ENCODE measurements at regions not wholly inside any gene's neighbourhood (a gene's known extent, or its start where the extent isn't known, plus 50 kb on each side); places are given as distances from the start of the nearest gene placed in this dataset.

- H3K4me1 Mint-ChIP-seq (ENCODE audit: low read depth), result no peaks in the 10 kb centered on the region
- H3K4me3 Mint-ChIP-seq, result no peak overlapping the region
- peaks cover 8% of the 10 kb centered on the region for H3K9me3 Mint-ChIP-seq
- H3K27me3 ChIP-seq (ENCODE audit: control insufficient read depth in 1 of 2, insufficient read depth in 2 of 2, low read length in 2 of 2), result no peaks in the 10 kb centered on the region
- intact Hi-C loops (cut with DNase I, micrococcal nuclease), result no loop called here
- H3K27me3 Mint-ChIP-seq, result no peaks in the 10 kb centered on the region
- ATAC-seq (ENCODE audit: poor library complexity) (no peak), DNase-seq (no peak)
- no peaks in the 10 kb centered on the region for H3K4me1 ChIP-seq (ENCODE audit: insufficient read depth, low read length)
- H3K27ac Mint-ChIP-seq, result no peak overlapping the region
- H3K4me3 ChIP-seq (ENCODE audit: low read length), result no peak overlapping the region
- ChIA-PET POLR2A (no interaction called here), CTCF (no interaction called here)
- TF ChIP-seq, protein P1, sequence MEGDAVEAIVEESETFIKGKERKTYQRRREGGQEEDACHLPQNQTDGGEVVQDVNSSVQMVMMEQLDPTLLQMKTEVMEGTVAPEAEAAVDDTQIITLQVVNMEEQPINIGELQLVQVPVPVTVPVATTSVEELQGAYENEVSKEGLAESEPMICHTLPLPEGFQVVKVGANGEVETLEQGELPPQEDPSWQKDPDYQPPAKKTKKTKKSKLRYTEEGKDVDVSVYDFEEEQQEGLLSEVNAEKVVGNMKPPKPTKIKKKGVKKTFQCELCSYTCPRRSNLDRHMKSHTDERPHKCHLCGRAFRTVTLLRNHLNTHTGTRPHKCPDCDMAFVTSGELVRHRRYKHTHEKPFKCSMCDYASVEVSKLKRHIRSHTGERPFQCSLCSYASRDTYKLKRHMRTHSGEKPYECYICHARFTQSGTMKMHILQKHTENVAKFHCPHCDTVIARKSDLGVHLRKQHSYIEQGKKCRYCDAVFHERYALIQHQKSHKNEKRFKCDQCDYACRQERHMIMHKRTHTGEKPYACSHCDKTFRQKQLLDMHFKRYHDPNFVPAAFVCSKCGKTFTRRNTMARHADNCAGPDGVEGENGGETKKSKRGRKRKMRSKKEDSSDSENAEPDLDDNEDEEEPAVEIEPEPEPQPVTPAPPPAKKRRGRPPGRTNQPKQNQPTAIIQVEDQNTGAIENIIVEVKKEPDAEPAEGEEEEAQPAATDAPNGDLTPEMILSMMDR (IDR thresholded peaks at IDR 0.05), result no peak
- peaks cover 0 to 10% of the 10 kb centered on the region in 2 experiments for H3K9me3 ChIP-seq (ENCODE audit: control insufficient read depth in 1 of 2, insufficient read depth in 1 of 2, low read length in 2 of 2)
- H3K36me3 Mint-ChIP-seq (ENCODE audit: low read depth), result no peaks in the 10 kb centered on the region
- no peak overlapping the region for H3K27ac ChIP-seq (ENCODE audit: low read depth in 1 of 2, low read length in 2 of 2)
- H3K36me3 ChIP-seq (ENCODE audit: insufficient read depth, low read length), result no peaks in the 10 kb centered on the region
These were observed 774.9 kb upstream of the CDH10 start for GRCh38 chr5:25419684-25420083.

DNA sequence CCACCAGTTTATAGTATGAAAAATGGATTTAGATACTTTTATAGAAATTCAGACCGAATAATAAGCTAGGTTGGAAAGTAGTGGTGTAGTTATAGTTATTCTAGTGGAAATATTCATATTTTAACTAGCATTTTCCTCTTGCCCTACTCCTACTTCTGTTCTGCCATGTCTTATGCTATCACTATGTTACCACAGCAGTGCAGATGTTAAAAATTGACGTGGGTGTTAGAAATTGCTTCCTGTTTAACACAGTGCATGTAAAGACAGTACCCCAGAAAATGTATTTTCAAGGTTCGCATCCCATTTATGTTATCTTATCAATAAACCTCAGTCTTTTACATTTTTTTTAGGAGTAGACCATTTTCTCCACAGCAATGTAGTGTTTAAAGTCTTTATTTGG, 774.2 kb upstream of the CDH10 start:
- POLR2A ChIA-PET, result no interaction called here
- DNase-seq, result no peak
- TF ChIP-seq, protein P1 (IDR thresholded peaks at IDR 0.05), result no peak
- Mint-ChIP-seq H3K4me1 (ENCODE audit: low read depth) (no peaks in the 10 kb centered on the region), H3K27ac (no peak overlapping the region), H3K9me3 (peaks cover 8% of the 10 kb centered on the region), H3K36me3 (ENCODE audit: low read depth) (no peaks in the 10 kb centered on the region), H3K4me3 (no peak overlapping the region), H3K27me3 (no peaks in the 10 kb centered on the region)
- Histone ChIP-seq H3K27me3 (ENCODE audit: control insufficient read depth in 1 of 2, insufficient read depth in 2 of 2, low read length in 2 of 2) (no peaks in the 10 kb centered on the region), H3K36me3 (ENCODE audit: insufficient read depth, low read length) (no peaks in the 10 kb centered on the region), H3K4me1 (ENCODE audit: insufficient read depth, low read length) (no peaks in the 10 kb centered on the region), H3K4me3 (ENCODE audit: low read length) (no peak overlapping the region), H3K27ac (ENCODE audit: low read depth in 1 of 2, low read length in 2 of 2) (no peak overlapping the region), H3K9me3 (ENCODE audit: control insufficient read depth in 1 of 2, insufficient read depth in 1 of 2, low read length in 2 of 2) (peaks cover 0 to 10% of the 10 kb centered on the region in 2 experiments)
- no peak for ATAC-seq (ENCODE audit: poor library complexity)
- CTCF ChIA-PET, result no interaction called here
- intact Hi-C loops (cut with DNase I, micrococcal nuclease), result no loop called here

GRCh38 chr5:25418319-25418859, 773.6 kb upstream of the CDH10 start:
- TF ChIP-seq, protein P1 (IDR thresholded peaks at IDR 0.05), result no peak
- no peak overlapping the region for H3K4me3 ChIP-seq (ENCODE audit: low read length)
- intact Hi-C loops (cut with DNase I, micrococcal nuclease), result no loop called here
- no peak overlapping the region for H3K4me3 Mint-ChIP-seq
- no peak overlapping the region for H3K27ac ChIP-seq (ENCODE audit: low read depth in 1 of 2, low read length in 2 of 2)
- no peaks in the 10 kb centered on the region for H3K36me3 ChIP-seq (ENCODE audit: insufficient read depth, low read length)
- peaks cover 0 to 13% of the 10 kb centered on the region in 2 experiments for H3K9me3 ChIP-seq (ENCODE audit: control insufficient read depth in 1 of 2, insufficient read depth in 1 of 2, low read length in 2 of 2)
- no peaks in the 10 kb centered on the region for H3K27me3 Mint-ChIP-seq
- no peaks in the 10 kb centered on the region for H3K27me3 ChIP-seq (ENCODE audit: control insufficient read depth in 1 of 2, insufficient read depth in 2 of 2, low read length in 2 of 2)
- no peaks in the 10 kb centered on the region for H3K36me3 Mint-ChIP-seq (ENCODE audit: low read depth)
- H3K4me1 Mint-ChIP-seq (ENCODE audit: low read depth), result no peaks in the 10 kb centered on the region
- ChIA-PET CTCF (no interaction called here), POLR2A (no interaction called here)
- H3K9me3 Mint-ChIP-seq, result peaks cover 8% of the 10 kb centered on the region
- no peaks in the 10 kb centered on the region for H3K4me1 ChIP-seq (ENCODE audit: insufficient read depth, low read length)
- ATAC-seq (ENCODE audit: poor library complexity) (no peak), DNase-seq (no peak)
- no peak overlapping the region for H3K27ac Mint-ChIP-seq

Data from CD4-positive, alpha-beta T cell (primary cell).